ENCODE measurements at regions not wholly inside any gene's neighbourhood (a gene's known extent, or its start where the extent isn't known, plus 50 kb on each side); places are given as distances from the start of the nearest gene placed in this dataset.

- no peak for TF ChIP-seq CTCF (conservative IDR thresholded peaks at IDR 0.05; ENCODE audit: low read depth, low read length)
- H3K4me2 ChIP-seq: no peak overlapping the region
- H3K4me3 ChIP-seq (IDR thresholded peaks at IDR 0.05; ENCODE audit: insufficient read depth, low read depth, low read length): no peak overlapping the region
- no peaks in the 10 kb centered on the region for H4K20me1 ChIP-seq (ENCODE audit: insufficient read depth)
- no peaks in the 10 kb centered on the region for H3K36me3 ChIP-seq (ENCODE audit: insufficient read depth)
- no peak overlapping the region for H2AFZ ChIP-seq (ENCODE audit: low read depth)
- H3K9ac ChIP-seq: no peak overlapping the region
- no peaks in the 10 kb centered on the region for H3K4me1 ChIP-seq (ENCODE audit: low read depth, poor library complexity, severe bottlenecking)
- H3K27ac ChIP-seq: no peak overlapping the region
- H3K27me3 ChIP-seq (ENCODE audit: insufficient read depth, low read depth): no peaks in the 10 kb centered on the region
- H3K79me2 ChIP-seq (ENCODE audit: insufficient read depth, low read depth): no peaks in the 10 kb centered on the region
Measured at GRCh38 chr14:80146941-80147340, 64.4 kb downstream of the DIO2 start.

GRCh38 chr14:80136358-80136757, 74.9 kb downstream of the DIO2 start:
- no peaks in the 10 kb centered on the region for H3K79me2 ChIP-seq (ENCODE audit: insufficient read depth, low read depth)
- TF ChIP-seq CTCF (conservative IDR thresholded peaks at IDR 0.05; ENCODE audit: low read depth, low read length): no peak
- H2AFZ ChIP-seq (ENCODE audit: low read depth): no peak overlapping the region
- H3K4me2 ChIP-seq: no peak overlapping the region
- H3K27me3 ChIP-seq (ENCODE audit: insufficient read depth, low read depth): no peaks in the 10 kb centered on the region
- no peaks in the 10 kb centered on the region for H3K4me1 ChIP-seq (ENCODE audit: low read depth, poor library complexity, severe bottlenecking)
- no peak overlapping the region for H3K27ac ChIP-seq
- no peaks in the 10 kb centered on the region for H4K20me1 ChIP-seq (ENCODE audit: insufficient read depth)
- H3K4me3 ChIP-seq (IDR thresholded peaks at IDR 0.05; ENCODE audit: insufficient read depth, low read depth, low read length): no peak overlapping the region
- no peak overlapping the region for H3K9ac ChIP-seq
- no peaks in the 10 kb centered on the region for H3K36me3 ChIP-seq (ENCODE audit: insufficient read depth)

GRCh38 chr14:80135305-80136088, 75.8 kb downstream of the DIO2 start:
- Histone ChIP-seq H3K9ac (no peak overlapping the region), H3K27me3 (ENCODE audit: insufficient read depth, low read depth) (no peaks in the 10 kb centered on the region), H3K4me3 (IDR thresholded peaks at IDR 0.05; ENCODE audit: insufficient read depth, low read depth, low read length) (no peak overlapping the region), H4K20me1 (ENCODE audit: insufficient read depth) (no peaks in the 10 kb centered on the region), H2AFZ (ENCODE audit: low read depth) (no peak overlapping the region), H3K4me2 (no peak overlapping the region), H3K36me3 (ENCODE audit: insufficient read depth) (no peaks in the 10 kb centered on the region), H3K79me2 (ENCODE audit: insufficient read depth, low read depth) (no peaks in the 10 kb centered on the region), H3K4me1 (ENCODE audit: low read depth, poor library complexity, severe bottlenecking) (no peaks in the 10 kb centered on the region), H3K27ac (no peak overlapping the region)
- no peak for TF ChIP-seq CTCF (conservative IDR thresholded peaks at IDR 0.05; ENCODE audit: low read depth, low read length)

GRCh38 chr14:80134321-80134720, 77.0 kb downstream of the DIO2 start:
- no peaks in the 10 kb centered on the region for H3K36me3 ChIP-seq (ENCODE audit: insufficient read depth)
- H3K27ac ChIP-seq: no peak overlapping the region
- H2AFZ ChIP-seq (ENCODE audit: low read depth): no peak overlapping the region
- no peaks in the 10 kb centered on the region for H3K79me2 ChIP-seq (ENCODE audit: insufficient read depth, low read depth)
- no peak overlapping the region for H3K4me3 ChIP-seq (IDR thresholded peaks at IDR 0.05; ENCODE audit: insufficient read depth, low read depth, low read length)
- no peaks in the 10 kb centered on the region for H3K27me3 ChIP-seq (ENCODE audit: insufficient read depth, low read depth)
- no peak for TF ChIP-seq CTCF (conservative IDR thresholded peaks at IDR 0.05; ENCODE audit: low read depth, low read length)
- no peak overlapping the region for H3K9ac ChIP-seq
- no peaks in the 10 kb centered on the region for H3K4me1 ChIP-seq (ENCODE audit: low read depth, poor library complexity, severe bottlenecking)
- no peak overlapping the region for H3K4me2 ChIP-seq
- no peaks in the 10 kb centered on the region for H4K20me1 ChIP-seq (ENCODE audit: insufficient read depth)

Data from KMS-11 (cell line).